A549 (cell line): ENCODE measurements at regions not wholly inside any gene's neighbourhood (a gene's known extent, or its start where the extent isn't known, plus 50 kb on each side); places are given as distances from the start of the nearest gene placed in this dataset.

Source experiments
- ATAC-seq, 2 experiments: fragments of 200-7000 bp in 1 of 2; fragments of >200 bp in 1 of 2; cut with Nextera tagmentation in 1 of 2; cut with Tn5 transposase in 1 of 2; 3 replicates each; pipeline versions ENCODE4 v1.8.0 to v1.9.1; 2018 to 2020; ENCODE audit warnings: mild to moderate bottlenecking in 1 of 2, moderate library complexity in 1 of 2
- CTCF ChIA-PET: fragments of 300-600 bp; sonication (Branson Sonifier 250); formaldehyde crosslinking; extraction: SDS; loops from one replicate; lab custom pipeline; 2021; ENCODE audit warnings: antibody characterized with exemption, inconsistent platforms; lab: Yijun Ruan, JAX
- POLR2A ChIA-PET: fragments of 350-600 bp; formaldehyde crosslinking; extraction: SDS; loops from one replicate; lab custom pipeline; 2021; ENCODE audit warnings: antibody characterized with exemption, inconsistent platforms; lab: Yijun Ruan, JAX
- DNase-seq, 2 experiments: peaks; one replicate each; pipeline versions ENCODE4 v3.0.0 to v3.0.0-alpha.2; 2011 to 2016; ENCODE audit warnings: low read depth in 1 of 2, low spot score in 1 of 2
- FAIRE-seq: peaks from 2 replicates; lab custom pipeline; 2011; peaks lifted over from hg19 to GRCh38; lab: Jason Lieb, UNC
- H3K27ac ChIP-seq, 2 experiments: fragments of >200 bp; sonication (Bioruptor Twin); formaldehyde crosslinking; 3 replicates each; pipeline ENCODE4 v1.5.1; 2016 to 2017
- H3K4me1 ChIP-seq: fragments of >200 bp; sonication (Bioruptor Twin); formaldehyde crosslinking; 3 replicates; pipeline ENCODE4 v1.6.1; 2016
- H3K4me2 ChIP-seq: fragments of >200 bp; sonication (Bioruptor Twin); formaldehyde crosslinking; 3 replicates; pipeline ENCODE4 v1.6.1; 2016
- H3K4me3 ChIP-seq: fragments of >200 bp; sonication (Bioruptor Twin); formaldehyde crosslinking; 3 replicates; pipeline ENCODE4 v1.5.1; 2016
- H3K9me3 ChIP-seq: fragments of >200 bp; sonication (Bioruptor Twin); formaldehyde crosslinking; 3 replicates; pipeline ENCODE4 v1.6.1; 2016
- BHLHE40 ChIP-seq: IDR thresholded peaks from 2 replicates; pipeline ENCODE4 v1.6.1; 2012; ENCODE audit warnings: low read depth, low read length, inconsistent platforms
- CHD2 ChIP-seq: fragments of 150-350 bp; IDR thresholded peaks from 2 replicates; pipeline ENCODE4 v1.6.1; 2014; ENCODE audit warnings: low read length; ENCODE audit not compliant: partially characterized antibody
- CHD4 ChIP-seq: fragments of 200-600 bp; sonication (generic); IDR thresholded peaks from 2 replicates; pipeline ENCODE4 v1.6.1; 2016; ENCODE audit warnings: antibody characterized with exemption, mild to moderate bottlenecking, borderline replicate concordance
- EHMT2 ChIP-seq: fragments of 200-600 bp; sonication (generic); IDR thresholded peaks from 2 replicates; pipeline ENCODE4 v1.6.1; 2016; ENCODE audit warnings: antibody characterized with exemption, low read depth, mild to moderate bottlenecking, moderate library complexity
- ELK1 ChIP-seq: fragments of 150-350 bp; IDR thresholded peaks from 2 replicates; pipeline ENCODE4 v1.6.1; 2014; ENCODE audit warnings: low read depth, mild to moderate bottlenecking, low read length
- FOSB ChIP-seq: fragments of 250-450 bp; sonication (Bioruptor Pico); IDR thresholded peaks from 2 replicates; pipeline ENCODE4 v1.5.0; 2020; ENCODE audit warnings: mild to moderate bottlenecking, moderate library complexity
- HDAC2 ChIP-seq: fragments of 200-600 bp; sonication (generic); IDR thresholded peaks from 2 replicates; pipeline ENCODE4 v1.6.1; 2016
- HOXB5 ChIP-seq: fragments of 250-450 bp; sonication (Bioruptor Pico); IDR thresholded peaks from 2 replicates; pipeline ENCODE4 v1.5.0; 2020; ENCODE audit warnings: mild to moderate bottlenecking, moderate library complexity
- JUNB ChIP-seq: fragments of >200 bp; sonication (Bioruptor Twin); formaldehyde crosslinking; IDR thresholded peaks from 2 replicates; pipeline ENCODE4 v1.6.1; 2016
- MAZ ChIP-seq: fragments of 150-350 bp; IDR thresholded peaks from 2 replicates; pipeline ENCODE4 v1.6.1; 2014; ENCODE audit warnings: antibody characterized with exemption, low read depth, low read length, borderline replicate concordance
- NFE2L2 ChIP-seq: fragments of 150-350 bp; conservative IDR thresholded peaks from 2 replicates; pipeline ENCODE4 v1.6.1; 2014; ENCODE audit warnings: low read length
- NPAS2 ChIP-seq: fragments of 250-450 bp; sonication (Bioruptor Pico); IDR thresholded peaks from 2 replicates; pipeline ENCODE4 v1.8.0; 2022; ENCODE audit warnings: mild to moderate bottlenecking, moderate library complexity, borderline replicate concordance
- PBX3 ChIP-seq: IDR thresholded peaks from 2 replicates; pipeline ENCODE4 v1.6.1; 2012
- POLR2AphosphoS2 ChIP-seq: conservative IDR thresholded peaks from 2 replicates; pipeline ENCODE4 v1.6.1; 2012; ENCODE audit warnings: low read length, improper control_type of control experiment, inconsistent platforms
- RAD21 ChIP-seq, 2 experiments: fragments of >200 bp in 1 of 2; sonication (Bioruptor Twin) in 1 of 2; formaldehyde crosslinking in 1 of 2; IDR thresholded peaks in 1 of 2; conservative IDR thresholded peaks in 1 of 2; 2 replicates in 1 of 2; 3 replicates in 1 of 2; pipeline ENCODE4 v1.6.1; 2012 to 2018; ENCODE audit warnings: inconsistent platforms in 1 of 2
- RARB ChIP-seq: fragments of 250-450 bp; sonication (Bioruptor Pico); IDR thresholded peaks from 2 replicates; pipeline ENCODE4 v1.8.0; 2021; ENCODE audit warnings: mild to moderate bottlenecking, moderate library complexity
- RCOR1 ChIP-seq: fragments of 150-350 bp; IDR thresholded peaks from 2 replicates; pipeline ENCODE4 v1.6.1; 2014; ENCODE audit warnings: antibody characterized with exemption, low read length, low read depth
- RFX5 ChIP-seq: fragments of 450-650 bp; IDR thresholded peaks from 2 replicates; pipeline ENCODE4 v1.7.1; 2014; ENCODE audit warnings: antibody characterized with exemption, mild to moderate bottlenecking, moderate library complexity
- SREBF2 ChIP-seq: fragments of 450-650 bp; IDR thresholded peaks from 2 replicates; pipeline ENCODE4 v1.6.1; 2014; ENCODE audit warnings: mild to moderate bottlenecking, moderate library complexity
- USF2 ChIP-seq: fragments of 450-650 bp; IDR thresholded peaks from 2 replicates; pipeline ENCODE4 v1.6.1; 2014; ENCODE audit warnings: antibody characterized with exemption
- ZNF302 ChIP-seq: fragments of 250-450 bp; sonication (Bioruptor Pico); IDR thresholded peaks from 2 replicates; pipeline ENCODE4 v1.9.0; 2021; ENCODE audit warnings: inconsistent platforms, mild to moderate bottlenecking, moderate library complexity
- WGBS: methylation state at CpG from one replicate; pipeline ENCODE4 v1.1.6; 2017; ENCODE audit errors: missing lambda C conversion rate; 5-methylcytosine and 5-hydroxymethylcytosine counted together

- Histone ChIP-seq H3K4me2 (no peak overlapping the region), H3K4me1 (peaks cover 29% of the 10 kb centered on the region)
- ATAC-seq: no peak
- DNase-seq: peak in 1 of 2 experiments; percentile 14
- TF ChIP-seq CHD4 (no peak), POLR2AphosphoS2 (no peak), FOSB (CRISPR knock-in tag) (no peak), NFE2L2 (no peak), PBX3 (no peak), RAD21 (conservative IDR thresholded peaks at IDR 0.05 in 1 of 2, IDR thresholded peaks at IDR 0.05 in 1 of 2) (no peak)
- TF ChIP-seq, all 56 proteins: peak for 0
- FAIRE-seq: no peak
- H3K9me3 ChIP-seq: no peaks in the 10 kb centered on the region; the same call in 2 of the 3 replicates
- peak overlapping the region in 1 of 2 experiments; percentile 86; a peak in 3 of 6 replicates for H3K27ac ChIP-seq
- CTCF ChIA-PET: interaction anchor here (1.3 kb wide), 1 partner anchor 28 kb away, joined by 6 read pairs; no protein-coding TSS in a partner anchor
- POLR2A ChIA-PET: no interaction called here
- H3K4me3 ChIP-seq: no peak overlapping the region
Measured at GRCh38 chr1:115166531-115167091, 77.3 kb upstream of the TSPAN2 start.

- ATAC-seq (no peak), DNase-seq (no peak), FAIRE-seq (no peak)
- Histone ChIP-seq H3K4me1 (peaks cover 29% of the 10 kb centered on the region), H3K4me3 (no peak overlapping the region), H3K4me2 (no peak overlapping the region), H3K27ac (peak overlapping the region in 1 of 2 experiments; percentile 40; a peak in 1 of 6 replicates), H3K9me3 (no peaks in the 10 kb centered on the region; the same call in 2 of the 3 replicates)
- CTCF ChIA-PET: no interaction called here
- POLR2A ChIA-PET: no interaction called here
- TF ChIP-seq BHLHE40: no peak
Measured at GRCh38 chr1:115165776-115166175, 76.5 kb upstream of the TSPAN2 start.

GRCh38 chr1:115164940-115165705 is 75.8 kb upstream of the TSPAN2 start:
- no peak for ATAC-seq
- CTCF ChIA-PET: interaction anchor here (1.1 kb wide), 1 partner anchor 305 kb away, joined by 4 read pairs; no protein-coding TSS in a partner anchor
- 80% methylated on average over 6 of the region's 6 CpGs for WGBS
- H3K9me3 ChIP-seq: no peaks in the 10 kb centered on the region; the same call in 2 of the 3 replicates
- H3K27ac ChIP-seq: no peak overlapping the region
- TF ChIP-seq CHD2 (no peak), HOXB5 (no peak), RARB (CRISPR knock-in tag) (no peak), ELK1 (no peak), PBX3 (no peak), JUNB (no peak), HDAC2 (no peak), ZNF302 (no peak), MAZ (no peak), RFX5 (no peak), SREBF2 (no peak), RCOR1 (no peak), USF2 (no peak), EHMT2 (no peak), NPAS2 (CRISPR knock-in tag) (no peak)
- DNase-seq: no peak
- FAIRE-seq: no peak
- H3K4me3 ChIP-seq: no peak overlapping the region
- POLR2A ChIA-PET: no interaction called here
- H3K4me2 ChIP-seq: no peak overlapping the region
- peaks cover 23% of the 10 kb centered on the region for H3K4me1 ChIP-seq
